Neural cell (in vitro differentiated cells): ENCODE measurements at regions not wholly inside any gene's neighbourhood (a gene's known extent, or its start where the extent isn't known, plus 50 kb on each side); places are given as distances from the start of the nearest gene placed in this dataset.

ENCODE experiments used
- H2AFZ ChIP-seq: fragments of 200-600, 300-800 bp; sonication (generic), shearing (Covaris generic); 2 replicates; pipeline ENCODE4 v1.6.0; 2014; ENCODE audit warnings: low read depth, mild to moderate bottlenecking, antibody characterized with exemption, low read length, moderate library complexity
- H3F3A ChIP-seq: fragments of 200-600 bp; shearing (Covaris generic); 2 replicates; pipeline ENCODE4 v1.6.1; 2016; ENCODE audit warnings: mild to moderate bottlenecking, moderate library complexity, mixed read lengths, antibody characterized with exemption, low read length; ENCODE audit not compliant: insufficient read depth, poor library complexity, severe bottlenecking
- H3K27ac ChIP-seq: fragments of 200-600, 300-800 bp; sonication (generic), shearing (Covaris generic); 2 replicates; pipeline ENCODE4 v1.5.1; 2014; ENCODE audit warnings: mild to moderate bottlenecking, low read length, moderate library complexity
- H3K27me3 ChIP-seq: fragments of 300-800, 200-600 bp; sonication (generic), shearing (Covaris generic); 2 replicates; pipeline ENCODE4 v1.6.0; 2014; ENCODE audit warnings: mild to moderate bottlenecking, low read depth, low read length, moderate library complexity; ENCODE audit not compliant: insufficient read depth
- H3K36me3 ChIP-seq: fragments of 300-800, 200-600 bp; sonication (generic), shearing (Covaris generic); 2 replicates; pipeline ENCODE4 v1.5.1; 2014; ENCODE audit warnings: mild to moderate bottlenecking, antibody characterized with exemption, low read length, moderate library complexity; ENCODE audit not compliant: insufficient read depth
- H3K4me2 ChIP-seq: fragments of 300-800, 200-600 bp; sonication (generic), shearing (Covaris generic); 2 replicates; pipeline ENCODE4 v1.6.0; 2014; ENCODE audit warnings: mild to moderate bottlenecking, low read length
- H3K4me3 ChIP-seq: fragments of 300-800, 200-600 bp; sonication (generic), shearing (Covaris generic); 2 replicates; pipeline ENCODE4 v1.5.1; 2014; ENCODE audit warnings: mild to moderate bottlenecking, low read length, moderate library complexity
- H3K79me2 ChIP-seq: fragments of 200-600 bp; shearing (Covaris generic); replicated peaks from 2 replicates; pipeline ENCODE4 v1.6.0; 2014; ENCODE audit warnings: mild to moderate bottlenecking, low read length, moderate library complexity; ENCODE audit not compliant: insufficient read depth
- H3K9ac ChIP-seq: fragments of 300-800, 200-600 bp; sonication (generic), shearing (Covaris generic); 2 replicates; pipeline ENCODE4 v1.6.1; 2016; ENCODE audit warnings: mild to moderate bottlenecking, low read length, mixed read lengths
- H3K9me2 ChIP-seq: fragments of 200-600 bp; shearing (Covaris generic); 2 replicates; pipeline ENCODE4 v1.6.1; 2016; ENCODE audit warnings: mild to moderate bottlenecking, low read length, mixed read lengths; ENCODE audit not compliant: insufficient read depth
- H3K9me3 ChIP-seq: fragments of 200-600, 300-800 bp; sonication (generic), shearing (Covaris generic); 2 replicates; pipeline ENCODE4 v1.6.1; 2016; ENCODE audit warnings: mild to moderate bottlenecking, mixed run types, low read length, moderate library complexity, mixed read lengths
- H4K20me1 ChIP-seq: fragments of 200-600 bp; shearing (Covaris generic); 2 replicates; pipeline ENCODE4 v1.6.1; 2016; ENCODE audit warnings: mild to moderate bottlenecking, mixed run types; ENCODE audit not compliant: insufficient read depth
- CTCF ChIP-seq: fragments of 450-650 bp; IDR thresholded peaks from 2 replicates; pipeline ENCODE4 v1.5.1; 2014; ENCODE audit warnings: antibody characterized with exemption, mild to moderate bottlenecking, moderate library complexity; ENCODE audit not compliant: poor library complexity, severe bottlenecking
- EP300 ChIP-seq: fragments of 450-650 bp; conservative IDR thresholded peaks from 2 replicates; pipeline ENCODE4 v1.6.1; 2014; ENCODE audit warnings: antibody characterized with exemption, mild to moderate bottlenecking, moderate library complexity; ENCODE audit not compliant: poor library complexity, severe bottlenecking
- EZH2 ChIP-seq: fragments of 200-600, 300-800 bp; shearing (Covaris generic), sonication (generic); IDR thresholded peaks from 2 replicates; pipeline ENCODE4 v1.6.1; 2014; ENCODE audit warnings: antibody characterized with exemption, low read length, borderline replicate concordance, mild to moderate bottlenecking; ENCODE audit not compliant: insufficient read depth, poor library complexity, severe bottlenecking
- MXI1 ChIP-seq: fragments of 450-650 bp; conservative IDR thresholded peaks from 2 replicates; pipeline ENCODE4 v1.6.1; 2014; ENCODE audit warnings: antibody characterized with exemption, mild to moderate bottlenecking; ENCODE audit not compliant: poor library complexity, severe bottlenecking
- POLR2AphosphoS5 ChIP-seq: IDR thresholded peaks from 2 replicates; pipeline ENCODE4 v1.6.1; 2012
- RAD21 ChIP-seq: fragments of 450-650 bp; conservative IDR thresholded peaks from 2 replicates; pipeline ENCODE4 v1.6.1; 2014; ENCODE audit warnings: antibody characterized with exemption, mild to moderate bottlenecking, moderate library complexity
- SMC3 ChIP-seq: fragments of 450-650 bp; conservative IDR thresholded peaks from 2 replicates; pipeline ENCODE4 v1.6.1; 2014; ENCODE audit warnings: antibody characterized with exemption, mild to moderate bottlenecking, moderate library complexity; ENCODE audit not compliant: poor library complexity
- TAF1 ChIP-seq: IDR thresholded peaks from 2 replicates; pipeline ENCODE4 v1.6.1; 2012; ENCODE audit warnings: low read depth
- TF ChIP-seq, protein P1 (sequence below): IDR thresholded peaks from 2 replicates; pipeline ENCODE4 v1.6.1; 2012; ENCODE audit warnings: borderline replicate concordance

DNA sequence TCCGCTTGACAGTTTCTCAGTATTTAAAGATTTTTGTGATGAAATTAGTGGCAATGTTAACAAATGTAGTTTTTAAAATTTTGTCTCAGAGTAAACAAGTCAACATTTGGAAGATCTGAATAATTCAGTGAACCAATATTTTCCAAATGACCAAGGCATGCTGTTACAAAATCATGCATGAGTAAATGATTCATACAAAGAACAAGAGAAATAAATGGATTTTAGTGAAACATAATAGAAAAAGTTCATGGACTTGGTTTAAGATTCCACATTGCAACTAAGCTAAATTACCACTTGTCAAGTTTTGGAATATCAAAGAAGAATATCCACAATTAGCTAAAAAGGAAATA lies 125.7 kb upstream of the SNX19 start:
- Histone ChIP-seq H3K27ac (no peak overlapping the region), H3K27me3 (no peaks in the 10 kb centered on the region), H2AFZ (no peak overlapping the region), H3K9me2 (no peaks in the 10 kb centered on the region), H3K9me3 (no peaks in the 10 kb centered on the region), H3K36me3 (no peaks in the 10 kb centered on the region), H3F3A (no peaks in the 10 kb centered on the region), H4K20me1 (no peaks in the 10 kb centered on the region), H3K4me2 (no peak overlapping the region), H3K4me3 (no peak overlapping the region), H3K79me2 (no peaks in the 10 kb centered on the region), H3K9ac (no peak overlapping the region)
- TF ChIP-seq, protein P1, sequence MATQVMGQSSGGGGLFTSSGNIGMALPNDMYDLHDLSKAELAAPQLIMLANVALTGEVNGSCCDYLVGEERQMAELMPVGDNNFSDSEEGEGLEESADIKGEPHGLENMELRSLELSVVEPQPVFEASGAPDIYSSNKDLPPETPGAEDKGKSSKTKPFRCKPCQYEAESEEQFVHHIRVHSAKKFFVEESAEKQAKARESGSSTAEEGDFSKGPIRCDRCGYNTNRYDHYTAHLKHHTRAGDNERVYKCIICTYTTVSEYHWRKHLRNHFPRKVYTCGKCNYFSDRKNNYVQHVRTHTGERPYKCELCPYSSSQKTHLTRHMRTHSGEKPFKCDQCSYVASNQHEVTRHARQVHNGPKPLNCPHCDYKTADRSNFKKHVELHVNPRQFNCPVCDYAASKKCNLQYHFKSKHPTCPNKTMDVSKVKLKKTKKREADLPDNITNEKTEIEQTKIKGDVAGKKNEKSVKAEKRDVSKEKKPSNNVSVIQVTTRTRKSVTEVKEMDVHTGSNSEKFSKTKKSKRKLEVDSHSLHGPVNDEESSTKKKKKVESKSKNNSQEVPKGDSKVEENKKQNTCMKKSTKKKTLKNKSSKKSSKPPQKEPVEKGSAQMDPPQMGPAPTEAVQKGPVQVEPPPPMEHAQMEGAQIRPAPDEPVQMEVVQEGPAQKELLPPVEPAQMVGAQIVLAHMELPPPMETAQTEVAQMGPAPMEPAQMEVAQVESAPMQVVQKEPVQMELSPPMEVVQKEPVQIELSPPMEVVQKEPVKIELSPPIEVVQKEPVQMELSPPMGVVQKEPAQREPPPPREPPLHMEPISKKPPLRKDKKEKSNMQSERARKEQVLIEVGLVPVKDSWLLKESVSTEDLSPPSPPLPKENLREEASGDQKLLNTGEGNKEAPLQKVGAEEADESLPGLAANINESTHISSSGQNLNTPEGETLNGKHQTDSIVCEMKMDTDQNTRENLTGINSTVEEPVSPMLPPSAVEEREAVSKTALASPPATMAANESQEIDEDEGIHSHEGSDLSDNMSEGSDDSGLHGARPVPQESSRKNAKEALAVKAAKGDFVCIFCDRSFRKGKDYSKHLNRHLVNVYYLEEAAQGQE, result no peak
- no peak for TF ChIP-seq RAD21
- no peak for TF ChIP-seq POLR2AphosphoS5

DNA sequence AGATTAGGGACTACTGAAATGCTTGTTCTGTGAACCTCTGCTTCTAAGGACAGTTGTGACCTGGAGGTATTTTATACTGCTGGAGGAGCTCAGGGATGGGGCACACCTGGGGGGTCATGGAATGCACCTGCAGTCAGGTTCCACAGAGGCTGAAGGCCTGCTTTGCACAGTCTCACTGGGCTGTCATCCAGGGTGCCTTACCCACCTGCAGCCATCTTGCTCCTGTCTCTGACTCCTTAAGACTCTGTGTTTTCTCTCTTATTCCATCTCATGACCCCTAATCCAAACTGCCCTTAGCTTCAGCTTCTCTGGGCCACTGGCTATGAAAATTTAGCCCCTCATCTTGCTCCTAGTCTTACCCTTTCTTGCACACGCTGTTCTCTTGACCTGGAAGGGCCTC lies 127.0 kb upstream of the SNX19 start:
- H3K9me2 ChIP-seq, result no peaks in the 10 kb centered on the region
- no peak overlapping the region for H2AFZ ChIP-seq
- no peak for TF ChIP-seq SMC3
- TF ChIP-seq, protein P1, result no peak
- TF ChIP-seq TAF1, result no peak
- TF ChIP-seq RAD21, result no peak
- TF ChIP-seq POLR2AphosphoS5, result no peak
- no peak for TF ChIP-seq EP300
- no peak for TF ChIP-seq EZH2
- no peak for TF ChIP-seq CTCF
- no peak for TF ChIP-seq MXI1

More for the DNA sequence above, 127.0 kb upstream of the SNX19 start:
- Histone ChIP-seq H3K4me3 (no peak overlapping the region), H3K27me3 (no peaks in the 10 kb centered on the region), H3K79me2 (no peaks in the 10 kb centered on the region), H3K4me2 (no peak overlapping the region), H4K20me1 (no peaks in the 10 kb centered on the region), H3K9me3 (peaks cover 2% of the 10 kb centered on the region), H3K36me3 (no peaks in the 10 kb centered on the region), H3F3A (no peaks in the 10 kb centered on the region), H3K27ac (no peak overlapping the region), H3K9ac (no peak overlapping the region)
